ENCODE measurements at regions not wholly inside any gene's neighbourhood (a gene's known extent, or its start where the extent isn't known, plus 50 kb on each side); places are given as distances from the start of the nearest gene placed in this dataset.
"Not testable (repeated sequence)": the region's sequence is repeated elsewhere in the genome, so short reads cannot be mapped to it uniquely, and the experiment has no call there.

- not testable (repeated sequence) for H3K56ac ChIP-seq (ENCODE audit: low read length); H3K27me3 ChIP-seq (ENCODE audit: insufficient read depth, low read length, poor library complexity); DNase-seq; H3K23ac ChIP-seq (ENCODE audit: low read length); H4K5ac ChIP-seq (ENCODE audit: low read length); H3K4me3 ChIP-seq (ENCODE audit: low read length); H2BK15ac ChIP-seq (replicated peaks; ENCODE audit: low read depth); H3K36me3 ChIP-seq (ENCODE audit: control insufficient read depth, insufficient read depth, low read length); H3K9ac ChIP-seq (ENCODE audit: low read length); H3K4me1 ChIP-seq (ENCODE audit: control insufficient read depth, low read depth, low read length); H3K79me2 ChIP-seq (ENCODE audit: control insufficient read depth, insufficient read depth, low read length); H2BK120ac ChIP-seq (ENCODE audit: low read depth, low read length); H3K79me1 ChIP-seq (ENCODE audit: low read length); H3K18ac ChIP-seq (ENCODE audit: low read length); H3K4me2 ChIP-seq (ENCODE audit: low read length); H3K27ac ChIP-seq (ENCODE audit: low read depth, low read length); H2BK5ac ChIP-seq (ENCODE audit: low read length); H2AK5ac ChIP-seq (ENCODE audit: low read length); H3K4ac ChIP-seq (ENCODE audit: low read depth, low read length); H4K8ac ChIP-seq (ENCODE audit: low read depth, low read length)
- no CpG with 5 or more reads among the region's 5 CpGs for whole genome bisulfite sequencing (ENCODE audit: extremely low coverage, insufficient coverage, low lambda C conversion rate)
Observed at GRCh38 chr6:56870053-56870452, 84.9 kb upstream of the BEND6 start.

GRCh38 chr6:56869346-56869745 lies 85.6 kb upstream of the BEND6 start:
- no peak overlapping the region for H2BK15ac ChIP-seq (replicated peaks; ENCODE audit: low read depth)
- no CpG with 5 or more reads among the region's 2 CpGs for WGBS (ENCODE audit: extremely low coverage, insufficient coverage, low lambda C conversion rate)
- no peak overlapping the region for H3K9ac ChIP-seq (ENCODE audit: low read length)
- no peak overlapping the region for H3K18ac ChIP-seq (ENCODE audit: low read length)
- no peak overlapping the region for H3K56ac ChIP-seq (ENCODE audit: low read length)
- no peaks in the 10 kb centered on the region for H3K79me2 ChIP-seq (ENCODE audit: control insufficient read depth, insufficient read depth, low read length)
- H3K4ac ChIP-seq (ENCODE audit: low read depth, low read length) = no peak overlapping the region
- no peak overlapping the region for H2AK5ac ChIP-seq (ENCODE audit: low read length)
- H4K8ac ChIP-seq (ENCODE audit: low read depth, low read length) = no peak overlapping the region
- H3K27me3 ChIP-seq (ENCODE audit: insufficient read depth, low read length, poor library complexity) = no peaks in the 10 kb centered on the region
- H3K4me3 ChIP-seq (ENCODE audit: low read length) = no peak overlapping the region
- no peak for DNase-seq
- H2BK120ac ChIP-seq (ENCODE audit: low read depth, low read length) = no peak overlapping the region
- no peaks in the 10 kb centered on the region for H3K4me1 ChIP-seq (ENCODE audit: control insufficient read depth, low read depth, low read length)
- H3K23ac ChIP-seq (ENCODE audit: low read length) = no peak overlapping the region
- H3K79me1 ChIP-seq (ENCODE audit: low read length) = no peaks in the 10 kb centered on the region
- H3K27ac ChIP-seq (ENCODE audit: low read depth, low read length) = no peak overlapping the region
- H3K36me3 ChIP-seq (ENCODE audit: control insufficient read depth, insufficient read depth, low read length) = no peaks in the 10 kb centered on the region
- no peak overlapping the region for H3K4me2 ChIP-seq (ENCODE audit: low read length)
- no peak overlapping the region for H2BK5ac ChIP-seq (ENCODE audit: low read length)
- no peak overlapping the region for H4K5ac ChIP-seq (ENCODE audit: low read length)

GRCh38 chr6:56868687-56869086 lies 86.2 kb upstream of the BEND6 start:
- Histone ChIP-seq H3K56ac (ENCODE audit: low read length) (no peak overlapping the region), H4K5ac (ENCODE audit: low read length) (no peak overlapping the region), H2BK5ac (ENCODE audit: low read length) (no peak overlapping the region), H3K23ac (ENCODE audit: low read length) (no peak overlapping the region), H2AK5ac (ENCODE audit: low read length) (no peak overlapping the region), H3K27ac (ENCODE audit: low read depth, low read length) (no peak overlapping the region), H3K79me1 (ENCODE audit: low read length) (no peaks in the 10 kb centered on the region), H3K36me3 (ENCODE audit: control insufficient read depth, insufficient read depth, low read length) (no peaks in the 10 kb centered on the region), H2BK120ac (ENCODE audit: low read depth, low read length) (no peak overlapping the region), H3K27me3 (ENCODE audit: insufficient read depth, low read length, poor library complexity) (no peaks in the 10 kb centered on the region), H3K79me2 (ENCODE audit: control insufficient read depth, insufficient read depth, low read length) (no peaks in the 10 kb centered on the region), H4K8ac (ENCODE audit: low read depth, low read length) (no peak overlapping the region), H3K4me2 (ENCODE audit: low read length) (no peak overlapping the region), H2BK15ac (replicated peaks; ENCODE audit: low read depth) (no peak overlapping the region), H3K9ac (ENCODE audit: low read length) (no peak overlapping the region), H3K4me1 (ENCODE audit: control insufficient read depth, low read depth, low read length) (no peaks in the 10 kb centered on the region), H3K4me3 (ENCODE audit: low read length) (no peak overlapping the region), H3K18ac (ENCODE audit: low read length) (no peak overlapping the region), H3K4ac (ENCODE audit: low read depth, low read length) (no peak overlapping the region)
- no CpG with 5 or more reads among the region's 1 CpG for WGBS (ENCODE audit: extremely low coverage, insufficient coverage, low lambda C conversion rate)
- DNase-seq = peak; percentile 27

GRCh38 chr6:56866917-56867522 lies 87.9 kb upstream of the BEND6 start:
- H3K4me3 ChIP-seq (ENCODE audit: low read length) = no peak overlapping the region
- H3K27ac ChIP-seq (ENCODE audit: low read depth, low read length) = no peak overlapping the region
- no peak overlapping the region for H3K56ac ChIP-seq (ENCODE audit: low read length)
- no peak overlapping the region for H2BK5ac ChIP-seq (ENCODE audit: low read length)
- H3K9ac ChIP-seq (ENCODE audit: low read length) = no peak overlapping the region
- H3K79me1 ChIP-seq (ENCODE audit: low read length) = no peaks in the 10 kb centered on the region
- H2BK120ac ChIP-seq (ENCODE audit: low read depth, low read length) = no peak overlapping the region
- DNase-seq = no peak
- H3K4ac ChIP-seq (ENCODE audit: low read depth, low read length) = no peak overlapping the region
- no peak overlapping the region for H4K8ac ChIP-seq (ENCODE audit: low read depth, low read length)
- H3K4me2 ChIP-seq (ENCODE audit: low read length) = no peak overlapping the region
- no peak overlapping the region for H2BK15ac ChIP-seq (replicated peaks; ENCODE audit: low read depth)
- no peak overlapping the region for H2AK5ac ChIP-seq (ENCODE audit: low read length)
- no CpG with 5 or more reads among the region's 2 CpGs for WGBS (ENCODE audit: extremely low coverage, insufficient coverage, low lambda C conversion rate)
- no peak overlapping the region for H3K18ac ChIP-seq (ENCODE audit: low read length)
- H3K36me3 ChIP-seq (ENCODE audit: control insufficient read depth, insufficient read depth, low read length) = no peaks in the 10 kb centered on the region
- H3K27me3 ChIP-seq (ENCODE audit: insufficient read depth, low read length, poor library complexity) = no peaks in the 10 kb centered on the region
- no peak overlapping the region for H4K5ac ChIP-seq (ENCODE audit: low read length)
- no peaks in the 10 kb centered on the region for H3K79me2 ChIP-seq (ENCODE audit: control insufficient read depth, insufficient read depth, low read length)
- no peaks in the 10 kb centered on the region for H3K4me1 ChIP-seq (ENCODE audit: control insufficient read depth, low read depth, low read length)
- H3K23ac ChIP-seq (ENCODE audit: low read length) = no peak overlapping the region

- Histone ChIP-seq H2BK120ac (ENCODE audit: low read depth, low read length) (no peak overlapping the region), H3K4me1 (ENCODE audit: control insufficient read depth, low read depth, low read length) (no peaks in the 10 kb centered on the region), H3K36me3 (ENCODE audit: control insufficient read depth, insufficient read depth, low read length) (no peaks in the 10 kb centered on the region), H3K27me3 (ENCODE audit: insufficient read depth, low read length, poor library complexity) (no peaks in the 10 kb centered on the region), H3K23ac (ENCODE audit: low read length) (no peak overlapping the region), H3K4me3 (ENCODE audit: low read length) (no peak overlapping the region), H3K4me2 (ENCODE audit: low read length) (no peak overlapping the region), H3K9ac (ENCODE audit: low read length) (no peak overlapping the region), H4K5ac (ENCODE audit: low read length) (no peak overlapping the region), H2AK5ac (ENCODE audit: low read length) (no peak overlapping the region), H2BK5ac (ENCODE audit: low read length) (no peak overlapping the region), H2BK15ac (replicated peaks; ENCODE audit: low read depth) (no peak overlapping the region), H4K8ac (ENCODE audit: low read depth, low read length) (no peak overlapping the region), H3K56ac (ENCODE audit: low read length) (no peak overlapping the region), H3K79me1 (ENCODE audit: low read length) (no peaks in the 10 kb centered on the region), H3K18ac (ENCODE audit: low read length) (no peak overlapping the region), H3K4ac (ENCODE audit: low read depth, low read length) (no peak overlapping the region), H3K79me2 (ENCODE audit: control insufficient read depth, insufficient read depth, low read length) (no peaks in the 10 kb centered on the region), H3K27ac (ENCODE audit: low read depth, low read length) (no peak overlapping the region)
- no peak for DNase-seq
- no CpG with 5 or more reads among the region's 1 CpG for WGBS (ENCODE audit: extremely low coverage, insufficient coverage, low lambda C conversion rate)
Observed at GRCh38 chr6:56865081-56865875, 89.6 kb upstream of the BEND6 start.

All from mesendoderm (in vitro differentiated cells).